CD4-positive, alpha-beta T cell treated with Interleukin-15 for 1 hour (primary cell): ENCODE measurements at regions not wholly inside any gene's neighbourhood (a gene's known extent, or its start where the extent isn't known, plus 50 kb on each side); places are given as distances from the start of the nearest gene placed in this dataset.
A peak's percentile ranks its signal among the peaks of the same experiment; 100 is the strongest.
"Not testable (repeated sequence)": the region's sequence is repeated elsewhere in the genome, so short reads cannot be mapped to it uniquely, and the experiment has no call there.

Experiments used
- DNase-seq: peaks from one replicate; pipeline ENCODE4 v3.0.0-alpha.2; 2020

GRCh38 chr12:11540156-11540555 lies 109.3 kb upstream of the ETV6 start:
- no peak for DNase-seq

- DNase-seq: no peak
Measured at GRCh38 chr12:11540615-11541310, 108.7 kb upstream of the ETV6 start.

GRCh38 chr12:11542599-11542998 lies 106.9 kb upstream of the ETV6 start:
- no peak for DNase-seq

- DNase-seq: no peak
Measured at GRCh38 chr12:11543457-11544158, 105.9 kb upstream of the ETV6 start.

- DNase-seq: peak; percentile 57
Measured at GRCh38 chr12:11545484-11546330, 103.8 kb upstream of the ETV6 start.

- not testable (repeated sequence) for DNase-seq
Measured at GRCh38 chr12:11546582-11547270, 102.7 kb upstream of the ETV6 start.

- DNase-seq: not testable (repeated sequence)
Measured at GRCh38 chr12:11547271-11547646, 102.2 kb upstream of the ETV6 start.

- DNase-seq: no peak
Measured at GRCh38 chr12:11549119-11549518, 100.4 kb upstream of the ETV6 start.

GRCh38 chr12:11553871-11554533 lies 95.5 kb upstream of the ETV6 start:
- DNase-seq: peak; percentile 28

- no peak for DNase-seq
Measured at GRCh38 chr12:11555195-11555594, 94.3 kb upstream of the ETV6 start.

- no peak for DNase-seq
Measured at GRCh38 chr12:11555743-11556625, 93.5 kb upstream of the ETV6 start.

GRCh38 chr12:11556682-11557081 lies 92.8 kb upstream of the ETV6 start:
- no peak for DNase-seq

- DNase-seq: no peak
Measured at GRCh38 chr12:11559626-11560340, 89.7 kb upstream of the ETV6 start.

- no peak for DNase-seq
Measured at GRCh38 chr12:11561411-11561810, 88.1 kb upstream of the ETV6 start.

- no peak for DNase-seq
Measured at GRCh38 chr12:11563785-11564739, 85.4 kb upstream of the ETV6 start.

- no peak for DNase-seq
Measured at GRCh38 chr12:11564984-11565651, 84.4 kb upstream of the ETV6 start.

GRCh38 chr12:11565752-11566151 lies 83.7 kb upstream of the ETV6 start:
- DNase-seq: no peak

- DNase-seq: no peak
Measured at GRCh38 chr12:11568155-11568761, 81.2 kb upstream of the ETV6 start.
